PC-3 (cell line): ENCODE measurements at regions not wholly inside any gene's neighbourhood (a gene's known extent, or its start where the extent isn't known, plus 50 kb on each side); places are given as distances from the start of the nearest gene placed in this dataset.

Experiments used
- ATAC-seq: fragments of 200-7000 bp; cut with Tn5 transposase; 2 replicates; pipeline ENCODE4 v1.9.1; 2020; ENCODE audit warnings: mild to moderate bottlenecking, moderate library complexity
- BruUV-seq: library from RNA; stranded (reverse); fragments of 400-500 nt; replicated peaks from 2 replicates; lab custom pipeline; 2021; lab: Mats Ljungman, UMichigan
- CTCF ChIA-PET: fragments of 300-600 bp; sonication (Branson Sonifier 250); formaldehyde crosslinking; loops from one replicate; lab custom pipeline; 2022; ENCODE audit warnings: antibody characterized with exemption; lab: Charles Lee
- POLR2A ChIA-PET: fragments of 300-600 bp; sonication (Branson Sonifier 250); formaldehyde crosslinking; loops from one replicate; lab custom pipeline; 2022; ENCODE audit warnings: antibody characterized with exemption; ENCODE audit not compliant: unreplicated experiment; lab: Charles Lee
- DNase-seq: peaks from one replicate; pipeline ENCODE4 v3.0.0-alpha.2; 2015
- H2AFZ ChIP-seq: fragments of 300-600 bp; sonication (generic); 2 replicates; pipeline ENCODE4 v1.6.0; 2016; ENCODE audit warnings: antibody characterized with exemption, low read length
- H3F3A ChIP-seq: fragments of 300-600 bp; sonication (generic); one replicate; pipeline ENCODE4 v1.6.0; 2017; ENCODE audit warnings: antibody characterized with exemption, low read length, control low read depth, mild to moderate bottlenecking; ENCODE audit not compliant: unreplicated experiment
- H3K27ac ChIP-seq: fragments of 300-600 bp; sonication (generic); 2 replicates; pipeline ENCODE4 v1.5.1; 2016; ENCODE audit warnings: mild to moderate bottlenecking, low read length
- H3K27me3 ChIP-seq: fragments of 300-600 bp; sonication (generic); 2 replicates; pipeline ENCODE4 v1.6.1; 2016; ENCODE audit warnings: low read length, mixed read lengths
- H3K36me3 ChIP-seq: fragments of 300-600 bp; sonication (generic); 2 replicates; pipeline ENCODE4 v1.6.1; 2016; ENCODE audit warnings: low read depth, mixed run types, low read length, mixed read lengths
- H3K4me1 ChIP-seq: fragments of 300-600 bp; sonication (generic); 2 replicates; pipeline ENCODE4 v1.5.1; 2016; ENCODE audit warnings: low read length; ENCODE audit not compliant: insufficient read depth
- H3K4me2 ChIP-seq: fragments of 300-600 bp; sonication (generic); 2 replicates; pipeline ENCODE4 v1.6.0; 2016; ENCODE audit warnings: low read length
- H3K4me3 ChIP-seq: fragments of 300-600 bp; sonication (generic); 2 replicates; pipeline ENCODE4 v1.5.1; 2016; ENCODE audit warnings: mild to moderate bottlenecking, low read length, mixed read lengths
- H3K79me2 ChIP-seq: fragments of 300-600 bp; sonication (generic); 2 replicates; pipeline ENCODE4 v1.6.1; 2017; ENCODE audit warnings: low read length, mixed read lengths
- H3K9ac ChIP-seq: fragments of 300-600 bp; sonication (generic); 2 replicates; pipeline ENCODE4 v1.6.0; 2016; ENCODE audit warnings: mild to moderate bottlenecking, low read length
- H3K9me2 ChIP-seq: fragments of 300-600 bp; sonication (generic); replicated peaks from 2 replicates; pipeline ENCODE4 v1.6.1; 2016; ENCODE audit warnings: mixed run types, low read length, mixed read lengths
- H3K9me3 ChIP-seq: fragments of 300-600 bp; sonication (generic); 2 replicates; pipeline ENCODE4 v1.6.1; 2016; ENCODE audit warnings: low read length, mixed read lengths
- H4K20me1 ChIP-seq: fragments of 300-600 bp; sonication (generic); 2 replicates; pipeline ENCODE4 v1.6.1; 2016; ENCODE audit warnings: low read length, mixed read lengths
- EZH2 ChIP-seq: fragments of 300-600 bp; sonication (generic); IDR thresholded peaks from one replicate; pipeline ENCODE4 v1.6.1; 2017; ENCODE audit warnings: antibody characterized with exemption, mild to moderate bottlenecking, low read length; ENCODE audit not compliant: unreplicated experiment
- EZH2phosphoT487 ChIP-seq: fragments of 300-600 bp; sonication (generic); IDR thresholded peaks from 2 replicates; pipeline ENCODE4 v1.6.1; 2018; ENCODE audit warnings: mild to moderate bottlenecking, antibody characterized with exemption, low read length, borderline replicate concordance
- intact Hi-C: fragments of 100-400 bp; cut with micrococcal nuclease; formaldehyde crosslinking; loops from 2 replicates; pipeline ENCODE4 v1.9.0; 2023
- TF ChIP-seq, protein P1 (sequence below): fragments of 300-600 bp; sonication (generic); conservative IDR thresholded peaks from 2 replicates; pipeline ENCODE4 v1.5.1; 2017; ENCODE audit warnings: antibody characterized with exemption, low read depth, mild to moderate bottlenecking, low read length

DNA sequence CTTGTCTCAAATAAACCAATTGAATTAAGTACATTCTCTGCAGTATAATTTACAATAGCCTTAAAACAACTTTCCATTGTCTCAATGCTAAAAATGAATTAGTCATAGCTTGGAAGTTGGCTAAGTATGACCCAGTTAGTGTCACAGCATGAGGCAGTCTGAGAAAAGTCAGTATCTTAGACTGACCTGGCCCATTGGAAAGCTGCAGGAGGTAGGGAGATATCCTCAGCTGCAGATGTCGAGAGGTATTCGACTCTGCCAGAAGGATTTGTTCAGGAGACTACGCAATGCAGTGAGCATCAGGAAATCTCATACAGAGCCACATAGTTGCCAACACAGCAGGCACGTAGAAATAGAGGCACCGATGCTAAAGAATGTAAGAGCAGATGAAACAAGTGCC is 350.9 kb upstream of the NRSN1 start:
- H3K4me2 ChIP-seq = no peak overlapping the region
- H3K9me2 ChIP-seq = no peaks in the 10 kb centered on the region
- no peak overlapping the region for H2AFZ ChIP-seq
- no peaks in the 10 kb centered on the region for H3K79me2 ChIP-seq
- no TSS peak for BruUV-seq
- intact Hi-C loops = no loop called here
- H3K36me3 ChIP-seq = no peaks in the 10 kb centered on the region
- H3K9me3 ChIP-seq = no peaks in the 10 kb centered on the region
- no peaks in the 10 kb centered on the region for H3K4me1 ChIP-seq
- no peak overlapping the region for H3K4me3 ChIP-seq
- no peaks in the 10 kb centered on the region for H3F3A ChIP-seq
- TF ChIP-seq EZH2 = no peak
- TF ChIP-seq, protein P1, sequence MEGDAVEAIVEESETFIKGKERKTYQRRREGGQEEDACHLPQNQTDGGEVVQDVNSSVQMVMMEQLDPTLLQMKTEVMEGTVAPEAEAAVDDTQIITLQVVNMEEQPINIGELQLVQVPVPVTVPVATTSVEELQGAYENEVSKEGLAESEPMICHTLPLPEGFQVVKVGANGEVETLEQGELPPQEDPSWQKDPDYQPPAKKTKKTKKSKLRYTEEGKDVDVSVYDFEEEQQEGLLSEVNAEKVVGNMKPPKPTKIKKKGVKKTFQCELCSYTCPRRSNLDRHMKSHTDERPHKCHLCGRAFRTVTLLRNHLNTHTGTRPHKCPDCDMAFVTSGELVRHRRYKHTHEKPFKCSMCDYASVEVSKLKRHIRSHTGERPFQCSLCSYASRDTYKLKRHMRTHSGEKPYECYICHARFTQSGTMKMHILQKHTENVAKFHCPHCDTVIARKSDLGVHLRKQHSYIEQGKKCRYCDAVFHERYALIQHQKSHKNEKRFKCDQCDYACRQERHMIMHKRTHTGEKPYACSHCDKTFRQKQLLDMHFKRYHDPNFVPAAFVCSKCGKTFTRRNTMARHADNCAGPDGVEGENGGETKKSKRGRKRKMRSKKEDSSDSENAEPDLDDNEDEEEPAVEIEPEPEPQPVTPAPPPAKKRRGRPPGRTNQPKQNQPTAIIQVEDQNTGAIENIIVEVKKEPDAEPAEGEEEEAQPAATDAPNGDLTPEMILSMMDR = no peak
- no peak overlapping the region for H3K27ac ChIP-seq
- no peaks in the 10 kb centered on the region for H4K20me1 ChIP-seq
- ChIA-PET POLR2A (no interaction called here), CTCF (no interaction called here)
- no peak for ATAC-seq
- H3K27me3 ChIP-seq = peaks cover 36% of the 10 kb centered on the region
- no peak overlapping the region for H3K9ac ChIP-seq
- no peak for DNase-seq

DNA sequence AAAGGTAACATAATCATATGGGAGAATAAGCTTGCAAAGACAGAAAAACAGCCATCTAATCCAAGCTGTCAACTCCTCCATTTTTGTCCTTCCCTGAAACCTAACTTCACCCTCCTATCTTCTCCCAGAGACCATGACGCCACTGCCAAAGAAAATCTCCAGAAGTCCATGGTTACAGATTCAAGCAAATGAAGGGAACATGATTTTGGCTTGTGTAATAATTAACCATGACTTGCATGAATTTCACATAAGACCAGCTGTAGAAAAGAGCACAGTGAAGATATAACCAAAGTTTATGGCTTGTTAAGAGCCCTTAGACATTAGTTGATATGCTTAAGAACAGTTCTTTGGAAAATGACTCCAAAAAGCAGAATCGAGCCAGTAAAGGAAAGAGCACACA is 342.1 kb upstream of the NRSN1 start:
- no peaks in the 10 kb centered on the region for H3K9me2 ChIP-seq
- H3K9ac ChIP-seq = no peak overlapping the region
- intact Hi-C loops = no loop called here
- no TSS peak for BruUV-seq
- H2AFZ ChIP-seq = no peak overlapping the region
- no peaks in the 10 kb centered on the region for H3K9me3 ChIP-seq
- TF ChIP-seq, protein P1 = no peak
- TF ChIP-seq EZH2phosphoT487 (no peak), EZH2 (no peak)
- ChIA-PET POLR2A (no interaction called here), CTCF (no interaction called here)
- no peaks in the 10 kb centered on the region for H3K4me1 ChIP-seq
- H3K27ac ChIP-seq = no peak overlapping the region
- H3K27me3 ChIP-seq = peaks cover 63% of the 10 kb centered on the region
- H3F3A ChIP-seq = no peaks in the 10 kb centered on the region
- ATAC-seq = no peak
- H3K36me3 ChIP-seq = no peaks in the 10 kb centered on the region
- no peaks in the 10 kb centered on the region for H3K79me2 ChIP-seq
- DNase-seq = no peak
- H3K4me3 ChIP-seq = no peak overlapping the region
- no peak overlapping the region for H3K4me2 ChIP-seq
- H4K20me1 ChIP-seq = no peaks in the 10 kb centered on the region

DNA sequence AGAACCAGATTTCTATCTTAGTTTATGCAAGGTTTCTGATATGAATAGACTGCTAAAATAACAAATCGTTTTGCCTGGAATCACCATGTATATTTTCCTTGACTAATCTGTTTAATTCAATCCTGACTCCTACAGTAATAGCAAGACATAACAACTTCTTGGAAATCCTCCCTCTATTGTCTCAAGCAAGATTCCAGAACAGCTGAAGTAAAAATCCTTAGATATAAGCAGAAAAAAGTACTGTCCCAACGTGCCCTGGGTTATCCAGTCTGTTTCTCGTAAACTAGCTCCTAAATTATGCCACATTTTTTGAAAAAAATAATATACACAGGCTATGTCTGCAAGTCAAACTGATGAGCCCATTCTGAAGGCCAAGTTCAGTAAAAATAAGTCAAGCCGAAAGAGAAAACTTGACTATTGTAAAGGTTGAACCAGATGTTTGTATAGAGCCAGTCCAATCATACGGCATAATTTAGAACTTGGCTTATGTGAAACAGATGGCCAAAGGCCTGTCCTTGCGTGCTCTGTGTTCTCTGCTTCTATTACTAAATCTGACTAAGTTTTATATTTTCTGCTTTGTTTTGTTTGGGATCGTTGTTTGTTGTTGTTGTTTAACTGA is 341.6 kb upstream of the NRSN1 start:
- H3F3A ChIP-seq = no peaks in the 10 kb centered on the region
- CTCF ChIA-PET = no interaction called here
- no peak overlapping the region for H2AFZ ChIP-seq
- H3K4me2 ChIP-seq = no peak overlapping the region
- H3K4me1 ChIP-seq = no peaks in the 10 kb centered on the region
- no TSS peak for BruUV-seq
- no peaks in the 10 kb centered on the region for H3K79me2 ChIP-seq
- H3K27me3 ChIP-seq = peaks cover 67% of the 10 kb centered on the region
- H3K4me3 ChIP-seq = no peak overlapping the region
- TF ChIP-seq, protein P1 = no peak
- no peak for TF ChIP-seq EZH2phosphoT487
- TF ChIP-seq EZH2 = no peak
- H4K20me1 ChIP-seq = no peaks in the 10 kb centered on the region
- H3K9me3 ChIP-seq = no peaks in the 10 kb centered on the region
- POLR2A ChIA-PET = no interaction called here
- H3K9me2 ChIP-seq = no peaks in the 10 kb centered on the region
- no peak overlapping the region for H3K27ac ChIP-seq
- H3K9ac ChIP-seq = no peak overlapping the region
- intact Hi-C loops = no loop called here
- DNase-seq (no peak), ATAC-seq (no peak)
- no peaks in the 10 kb centered on the region for H3K36me3 ChIP-seq
